ENCODE measurements at regions not wholly inside any gene's neighbourhood (a gene's known extent, or its start where the extent isn't known, plus 50 kb on each side); places are given as distances from the start of the nearest gene placed in this dataset.

GRCh38 chr12:93148412-93148811, 219.3 kb upstream of the EEA1 start:
- TF ChIP-seq CTCF (IDR thresholded peaks at IDR 0.05; ENCODE audit: low read depth, low read length, poor library complexity, severe bottlenecking) (no peak), EZH2phosphoT487 (IDR thresholded peaks at IDR 0.05; ENCODE audit: borderline replicate concordance, low read length) (no peak)

Measured in DOHH2 (cell line).